ENCODE measurements at regions not wholly inside any gene's neighbourhood (a gene's known extent, or its start where the extent isn't known, plus 50 kb on each side); places are given as distances from the start of the nearest gene placed in this dataset.

DNA sequence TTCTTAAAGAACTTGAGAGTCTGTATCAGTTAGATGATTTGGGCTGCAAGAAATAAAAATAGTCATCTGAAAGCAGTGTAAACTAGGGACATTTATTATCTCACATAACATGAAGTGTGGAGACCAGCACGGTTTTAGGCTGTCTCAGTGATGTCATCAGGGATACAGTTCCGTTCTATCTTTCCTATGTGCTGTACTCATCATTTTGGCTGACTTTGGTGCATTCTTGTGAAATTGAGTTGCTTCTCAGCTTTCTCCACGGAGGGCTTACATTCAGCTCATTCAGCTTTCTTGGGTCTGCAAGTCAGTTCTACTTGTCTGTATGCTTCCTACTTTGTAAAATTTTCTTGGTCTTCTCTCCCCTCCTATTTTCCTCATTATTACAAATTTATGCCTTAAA is 51.8 kb upstream of the LIN7C start:
- intact Hi-C loops (cut with micrococcal nuclease; ENCODE audit: unreplicated experiment), result no loop called here
- Histone ChIP-seq H3K9me2 (ENCODE audit: insufficient read depth) (no peaks in the 10 kb centered on the region), H3K4me2 (no peak overlapping the region), H3K36me3 (ENCODE audit: low read depth) (no peaks in the 10 kb centered on the region), H3K27ac (no peak overlapping the region), H2AFZ (no peak overlapping the region), H4K20me1 (ENCODE audit: insufficient read depth) (no peaks in the 10 kb centered on the region), H3K4me1 (replicated peaks; ENCODE audit: insufficient read depth) (no peaks in the 10 kb centered on the region), H3K4me3 (no peak overlapping the region), H3K9me3 (ENCODE audit: insufficient read depth, low read depth) (no peaks in the 10 kb centered on the region), H3K27me3 (ENCODE audit: insufficient read depth, low read depth) (no peaks in the 10 kb centered on the region), H3K79me2 (ENCODE audit: low read depth) (no peaks in the 10 kb centered on the region), H3F3A (ENCODE audit: insufficient read depth, low read depth) (no peaks in the 10 kb centered on the region)
- BruUV-seq (replicated peaks), result no TSS peak
- ChIA-PET POLR2A (ENCODE audit: unreplicated experiment) (no interaction called here), CTCF (no interaction called here)
- no peak for TF ChIP-seq EZH2 (IDR thresholded peaks at IDR 0.05; ENCODE audit: low read depth)
- TF ChIP-seq, protein P1, sequence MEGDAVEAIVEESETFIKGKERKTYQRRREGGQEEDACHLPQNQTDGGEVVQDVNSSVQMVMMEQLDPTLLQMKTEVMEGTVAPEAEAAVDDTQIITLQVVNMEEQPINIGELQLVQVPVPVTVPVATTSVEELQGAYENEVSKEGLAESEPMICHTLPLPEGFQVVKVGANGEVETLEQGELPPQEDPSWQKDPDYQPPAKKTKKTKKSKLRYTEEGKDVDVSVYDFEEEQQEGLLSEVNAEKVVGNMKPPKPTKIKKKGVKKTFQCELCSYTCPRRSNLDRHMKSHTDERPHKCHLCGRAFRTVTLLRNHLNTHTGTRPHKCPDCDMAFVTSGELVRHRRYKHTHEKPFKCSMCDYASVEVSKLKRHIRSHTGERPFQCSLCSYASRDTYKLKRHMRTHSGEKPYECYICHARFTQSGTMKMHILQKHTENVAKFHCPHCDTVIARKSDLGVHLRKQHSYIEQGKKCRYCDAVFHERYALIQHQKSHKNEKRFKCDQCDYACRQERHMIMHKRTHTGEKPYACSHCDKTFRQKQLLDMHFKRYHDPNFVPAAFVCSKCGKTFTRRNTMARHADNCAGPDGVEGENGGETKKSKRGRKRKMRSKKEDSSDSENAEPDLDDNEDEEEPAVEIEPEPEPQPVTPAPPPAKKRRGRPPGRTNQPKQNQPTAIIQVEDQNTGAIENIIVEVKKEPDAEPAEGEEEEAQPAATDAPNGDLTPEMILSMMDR (conservative IDR thresholded peaks at IDR 0.05), result no peak
- no peak for DNase-seq

GRCh38 chr11:27557226-27557625 is 50.7 kb upstream of the LIN7C start:
- ChIA-PET CTCF (no interaction called here), POLR2A (ENCODE audit: unreplicated experiment) (no interaction called here)
- Histone ChIP-seq H3F3A (ENCODE audit: insufficient read depth, low read depth) (no peaks in the 10 kb centered on the region), H2AFZ (no peak overlapping the region), H3K4me2 (no peak overlapping the region), H3K27me3 (ENCODE audit: insufficient read depth, low read depth) (no peaks in the 10 kb centered on the region), H3K4me3 (no peak overlapping the region), H4K20me1 (ENCODE audit: insufficient read depth) (no peaks in the 10 kb centered on the region), H3K9me2 (ENCODE audit: insufficient read depth) (no peaks in the 10 kb centered on the region), H3K9me3 (ENCODE audit: insufficient read depth, low read depth) (no peaks in the 10 kb centered on the region), H3K27ac (no peak overlapping the region), H3K36me3 (ENCODE audit: low read depth) (no peaks in the 10 kb centered on the region), H3K79me2 (ENCODE audit: low read depth) (no peaks in the 10 kb centered on the region), H3K4me1 (replicated peaks; ENCODE audit: insufficient read depth) (no peaks in the 10 kb centered on the region)
- intact Hi-C loops (cut with micrococcal nuclease; ENCODE audit: unreplicated experiment), result no loop called here
- TF ChIP-seq, protein P1 (conservative IDR thresholded peaks at IDR 0.05), result no peak
- TF ChIP-seq EZH2 (IDR thresholded peaks at IDR 0.05; ENCODE audit: low read depth), result no peak
- no peak for DNase-seq
- no TSS peak for BruUV-seq (replicated peaks)
